HG02970 (cell line): ENCODE measurements at regions not wholly inside any gene's neighbourhood (a gene's known extent, or its start where the extent isn't known, plus 50 kb on each side); places are given as distances from the start of the nearest gene placed in this dataset.
"Not testable (repeated sequence)": the region's sequence is repeated elsewhere in the genome, so short reads cannot be mapped to it uniquely, and the experiment has no call there.

Experiments used
- ATAC-seq: cut with Tn5 transposase; IDR thresholded peaks from one replicate; pipeline ENCODE4 v1.9.1; 2021; ENCODE audit warnings: mild to moderate bottlenecking, moderate library complexity, moderate number of reproducible peaks; ENCODE audit not compliant: unreplicated experiment, low FRiP score

GRCh38 chr13:76266561-76266960 is 619.6 kb downstream of the KCTD12 start:
- no peak for ATAC-seq

- no peak for ATAC-seq
Observed at GRCh38 chr13:76250211-76250610, 614.1 kb downstream of the LMO7 start.

GRCh38 chr13:76245920-76246319 is 609.8 kb downstream of the LMO7 start:
- ATAC-seq, result no peak

GRCh38 chr13:76245211-76245610 is 609.1 kb downstream of the LMO7 start:
- ATAC-seq, result no peak

GRCh38 chr13:76243120-76243519 is 607.0 kb downstream of the LMO7 start:
- not testable (repeated sequence) for ATAC-seq

- no peak for ATAC-seq
Observed at GRCh38 chr13:76239031-76239680, 603.0 kb downstream of the LMO7 start.

GRCh38 chr13:76231522-76232167 is 595.5 kb downstream of the LMO7 start:
- ATAC-seq, result no peak

- ATAC-seq, result no peak
Observed at GRCh38 chr13:76229281-76229680, 593.2 kb downstream of the LMO7 start.

GRCh38 chr13:76226941-76227340 is 590.8 kb downstream of the LMO7 start:
- no peak for ATAC-seq

GRCh38 chr13:76225815-76226489 is 589.8 kb downstream of the LMO7 start:
- no peak for ATAC-seq

GRCh38 chr13:76223999-76224398 is 587.9 kb downstream of the LMO7 start:
- no peak for ATAC-seq

GRCh38 chr13:76223565-76223964 is 587.4 kb downstream of the LMO7 start:
- ATAC-seq, result no peak

GRCh38 chr13:76222511-76222910 is 586.4 kb downstream of the LMO7 start:
- ATAC-seq, result no peak

- ATAC-seq, result no peak
Observed at GRCh38 chr13:76216729-76217128, 580.6 kb downstream of the LMO7 start.

GRCh38 chr13:76214001-76214400 is 577.9 kb downstream of the LMO7 start:
- ATAC-seq, result no peak

GRCh38 chr13:76213423-76213904 is 577.3 kb downstream of the LMO7 start:
- ATAC-seq, result no peak

GRCh38 chr13:76210262-76210661 is 574.1 kb downstream of the LMO7 start:
- ATAC-seq, result no peak

GRCh38 chr13:76198568-76199163 is 562.5 kb downstream of the LMO7 start:
- ATAC-seq, result no peak

- no peak for ATAC-seq
Observed at GRCh38 chr13:76189882-76190519, 553.9 kb downstream of the LMO7 start.

GRCh38 chr13:76175961-76176725 is 540.0 kb downstream of the LMO7 start:
- ATAC-seq, result no peak
